HEK293 (cell line): ENCODE measurements at regions not wholly inside any gene's neighbourhood (a gene's known extent, or its start where the extent isn't known, plus 50 kb on each side); places are given as distances from the start of the nearest gene placed in this dataset.

Experiments used
- CTCF ChIA-PET: fragments of 350-600 bp; formaldehyde crosslinking; extraction: SDS; loops from one replicate; lab custom pipeline; 2021; ENCODE audit warnings: antibody characterized with exemption; lab: Yijun Ruan, JAX
- POLR2A ChIA-PET: fragments of 300-600 bp; formaldehyde crosslinking; extraction: SDS; loops from one replicate; lab custom pipeline; 2020; ENCODE audit warnings: antibody characterized with exemption, inconsistent platforms; lab: Yijun Ruan, JAX
- H3K27ac ChIP-seq: fragments of 200-500 bp; sonication (Bioruptor generic); 2 replicates; pipeline ENCODE4 v1.5.1; 2014; ENCODE audit warnings: low read depth, low read length, control low read depth, inconsistent platforms; ENCODE audit errors: extremely low read depth
- H3K36me3 ChIP-seq, 2 experiments: fragments of 200-500 bp in 1 of 2; sonication (Bioruptor generic) in 1 of 2; 1 replicate in 1 of 2; 2 replicates in 1 of 2; pipeline ENCODE4 v1.5.1; 2014 to 2017; ENCODE audit warnings: inconsistent platforms in 2 of 2, low read length in 2 of 2; ENCODE audit not compliant: control insufficient read depth in 2 of 2, insufficient read depth in 1 of 2
- H3K4me1 ChIP-seq: fragments of 200-500 bp; sonication (Bioruptor generic); 2 replicates; pipeline ENCODE4 v1.5.1; 2014; ENCODE audit warnings: mild to moderate bottlenecking, low read length, inconsistent platforms; ENCODE audit not compliant: control insufficient read depth, insufficient read depth
- H3K4me3 ChIP-seq: 2 replicates; pipeline ENCODE4 v1.5.1; 2011; ENCODE audit warnings: low read depth, mild to moderate bottlenecking, control low read depth, low read length, moderate library complexity
- H3K9me3 ChIP-seq: fragments of 200-500 bp; sonication (Bioruptor generic); 2 replicates; pipeline ENCODE4 v1.5.1; 2014; ENCODE audit warnings: low read depth, low read length, inconsistent platforms; ENCODE audit not compliant: control insufficient read depth, insufficient read depth
- GLIS1 ChIP-seq: fragments of 450-650 bp; formaldehyde crosslinking; IDR thresholded peaks from 2 replicates; pipeline ENCODE4 v1.5.1; 2016; ENCODE audit warnings: missing biosample characterization, missing genetic modification characterization
- MEIS1 ChIP-seq: sonication (generic); formaldehyde crosslinking; IDR thresholded peaks from 2 replicates; pipeline ENCODE4 v1.8.1; 2022; ENCODE audit warnings: missing genetic modification reagents, mild to moderate bottlenecking, borderline replicate concordance
- MZF1 ChIP-seq: fragments of 450-650 bp; formaldehyde crosslinking; IDR thresholded peaks from 2 replicates; pipeline ENCODE4 v1.5.1; 2017; ENCODE audit warnings: missing biosample characterization, missing genetic modification characterization, borderline replicate concordance
- SALL2 ChIP-seq: fragments of 450-650 bp; formaldehyde crosslinking; IDR thresholded peaks from 2 replicates; pipeline ENCODE4 v1.5.0; 2017; ENCODE audit warnings: missing biosample characterization, mild to moderate bottlenecking, missing genetic modification characterization, borderline replicate concordance
- SP7 ChIP-seq: fragments of 450-650 bp; formaldehyde crosslinking; IDR thresholded peaks from 2 replicates; pipeline ENCODE4 v1.5.1; 2016; ENCODE audit warnings: missing biosample characterization, missing genetic modification characterization
- YY2 ChIP-seq: fragments of 450-650 bp; formaldehyde crosslinking; IDR thresholded peaks from 2 replicates; pipeline ENCODE4 v1.5.1; 2016; ENCODE audit warnings: missing biosample characterization, missing genetic modification characterization
- ZBTB21 ChIP-seq: fragments of 450-650 bp; formaldehyde crosslinking; IDR thresholded peaks from 2 replicates; pipeline ENCODE4 v1.5.1; 2017; ENCODE audit warnings: missing biosample characterization, missing genetic modification characterization
- ZFP3 ChIP-seq: fragments of 450-650 bp; formaldehyde crosslinking; IDR thresholded peaks from 2 replicates; pipeline ENCODE4 v1.5.1; 2016; ENCODE audit warnings: low read depth, missing biosample characterization, missing genetic modification characterization
- ZNF184 ChIP-seq: fragments of 450-650 bp; IDR thresholded peaks from 2 replicates; pipeline ENCODE4 v1.5.1; 2018; ENCODE audit warnings: missing biosample characterization, mild to moderate bottlenecking, missing genetic modification characterization
- ZNF19 ChIP-seq: fragments of 450-650 bp; formaldehyde crosslinking; IDR thresholded peaks from 2 replicates; pipeline ENCODE4; 2016; ENCODE audit warnings: missing biosample characterization, missing genetic modification characterization, low read depth
- ZNF394 ChIP-seq: fragments of 450-650 bp; formaldehyde crosslinking; IDR thresholded peaks from 2 replicates; pipeline ENCODE4 v1.5.1; 2016; ENCODE audit warnings: missing biosample characterization, missing genetic modification characterization, mild to moderate bottlenecking, moderate library complexity, borderline replicate concordance
- ZNF501 ChIP-seq: fragments of 450-650 bp; formaldehyde crosslinking; IDR thresholded peaks from 2 replicates; pipeline ENCODE4 v1.5.1; 2016; ENCODE audit warnings: missing biosample characterization, missing genetic modification characterization
- TF ChIP-seq, protein P1 (sequence below): fragments of 450-650 bp; formaldehyde crosslinking; IDR thresholded peaks from 2 replicates; pipeline ENCODE4 v1.5.1; 2016; ENCODE audit warnings: missing biosample characterization, missing genetic modification characterization
- TF ChIP-seq, protein P2 (sequence below): fragments of 450-650 bp; formaldehyde crosslinking; IDR thresholded peaks from 2 replicates; pipeline ENCODE4; 2016; ENCODE audit warnings: missing biosample characterization, missing genetic modification characterization
- TF ChIP-seq, protein P3 (sequence below): fragments of 450-650 bp; IDR thresholded peaks from 2 replicates; pipeline ENCODE4 v1.5.1; 2018; ENCODE audit warnings: missing biosample characterization, mild to moderate bottlenecking, missing genetic modification characterization
- TF ChIP-seq, protein P4 (sequence below): fragments of 450-650 bp; formaldehyde crosslinking; IDR thresholded peaks from 2 replicates; pipeline ENCODE4 v1.5.1; 2017; ENCODE audit warnings: missing biosample characterization, missing genetic modification characterization
- TF ChIP-seq, protein P5 (sequence below): fragments of 450-650 bp; formaldehyde crosslinking; IDR thresholded peaks from 2 replicates; pipeline ENCODE4 v1.5.1; 2016; ENCODE audit warnings: missing biosample characterization, missing genetic modification characterization

DNA sequence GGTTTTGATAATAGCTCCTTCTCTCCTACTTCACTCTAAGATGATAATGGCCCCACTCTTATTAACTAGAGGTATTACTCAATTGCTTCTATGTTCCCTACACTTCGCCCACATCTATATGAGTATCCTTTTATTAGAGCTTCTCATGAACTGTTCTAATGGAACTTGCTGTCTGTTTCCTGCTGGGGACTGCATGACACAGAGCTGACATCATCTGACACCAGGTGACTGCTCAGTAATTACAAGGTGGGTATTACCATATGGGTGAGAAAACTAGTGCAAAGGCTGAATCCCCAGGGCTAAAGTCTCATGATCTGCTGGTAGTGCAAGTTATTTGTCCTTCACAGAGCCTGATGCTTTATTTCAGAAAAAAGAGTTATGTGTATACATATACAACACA is 146.2 kb upstream of the PLCXD3 start:
- no peak overlapping the region for H3K27ac ChIP-seq
- H3K4me1 ChIP-seq, result no peaks in the 10 kb centered on the region
- ChIA-PET POLR2A (no interaction called here), CTCF (no interaction called here)
- no peak overlapping the region for H3K4me3 ChIP-seq
- no peaks in the 10 kb centered on the region for H3K9me3 ChIP-seq
- H3K36me3 ChIP-seq, result no peaks in the 10 kb centered on the region
- TF ChIP-seq ZNF394 (tag by site-specific recombination) (no peak), GLIS1 (tag by site-specific recombination) (no peak), SP7 (peak; percentile 57), MEIS1 (CRISPR knock-in tag) (no peak), ZNF501 (no peak), MZF1 (no peak), ZBTB21 (0 out of 2 replicates have a peak, but pooled peaks have one; percentile 34), SALL2 (tag by site-specific recombination) (no peak)
- TF ChIP-seq, protein P1, sequence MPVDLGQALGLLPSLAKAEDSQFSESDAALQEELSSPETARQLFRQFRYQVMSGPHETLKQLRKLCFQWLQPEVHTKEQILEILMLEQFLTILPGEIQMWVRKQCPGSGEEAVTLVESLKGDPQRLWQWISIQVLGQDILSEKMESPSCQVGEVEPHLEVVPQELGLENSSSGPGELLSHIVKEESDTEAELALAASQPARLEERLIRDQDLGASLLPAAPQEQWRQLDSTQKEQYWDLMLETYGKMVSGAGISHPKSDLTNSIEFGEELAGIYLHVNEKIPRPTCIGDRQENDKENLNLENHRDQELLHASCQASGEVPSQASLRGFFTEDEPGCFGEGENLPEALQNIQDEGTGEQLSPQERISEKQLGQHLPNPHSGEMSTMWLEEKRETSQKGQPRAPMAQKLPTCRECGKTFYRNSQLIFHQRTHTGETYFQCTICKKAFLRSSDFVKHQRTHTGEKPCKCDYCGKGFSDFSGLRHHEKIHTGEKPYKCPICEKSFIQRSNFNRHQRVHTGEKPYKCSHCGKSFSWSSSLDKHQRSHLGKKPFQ (tag by site-specific recombination), result no peak
- TF ChIP-seq, protein P2, sequence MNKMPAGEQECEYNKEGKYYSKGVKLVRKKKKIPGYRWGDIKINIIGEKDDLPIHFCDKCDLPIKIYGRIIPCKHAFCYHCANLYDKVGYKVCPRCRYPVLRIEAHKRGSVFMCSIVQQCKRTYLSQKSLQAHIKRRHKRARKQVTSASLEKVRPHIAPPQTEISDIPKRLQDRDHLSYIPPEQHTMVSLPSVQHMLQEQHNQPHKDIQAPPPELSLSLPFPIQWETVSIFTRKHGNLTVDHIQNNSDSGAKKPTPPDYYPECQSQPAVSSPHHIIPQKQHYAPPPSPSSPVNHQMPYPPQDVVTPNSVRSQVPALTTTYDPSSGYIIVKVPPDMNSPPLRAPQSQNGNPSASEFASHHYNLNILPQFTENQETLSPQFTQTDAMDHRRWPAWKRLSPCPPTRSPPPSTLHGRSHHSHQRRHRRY (tag by site-specific recombination), result no peak

DNA sequence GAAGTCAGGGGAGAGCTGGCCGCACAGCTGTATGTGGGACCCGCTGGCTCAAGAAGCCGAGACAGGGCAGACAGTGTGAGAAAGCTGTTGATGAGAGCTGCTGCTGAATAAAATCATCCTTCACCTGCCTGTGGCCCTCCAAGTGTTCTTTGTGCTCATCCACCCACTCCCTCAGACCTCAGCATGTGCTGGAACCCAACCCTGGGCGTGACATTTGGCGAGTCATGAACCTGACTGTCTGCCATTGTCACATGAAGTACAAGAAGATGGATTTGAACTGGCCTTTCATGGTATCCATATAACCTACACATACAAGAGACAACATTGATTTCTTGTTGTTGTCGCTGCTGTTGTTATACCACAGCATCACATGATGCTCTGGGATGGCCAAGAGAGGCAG is 139.7 kb upstream of the PLCXD3 start:
- Histone ChIP-seq H3K4me1 (no peaks in the 10 kb centered on the region), H3K27ac (no peak overlapping the region), H3K4me3 (no peak overlapping the region), H3K9me3 (no peaks in the 10 kb centered on the region), H3K36me3 (no peaks in the 10 kb centered on the region)
- TF ChIP-seq, protein P3, sequence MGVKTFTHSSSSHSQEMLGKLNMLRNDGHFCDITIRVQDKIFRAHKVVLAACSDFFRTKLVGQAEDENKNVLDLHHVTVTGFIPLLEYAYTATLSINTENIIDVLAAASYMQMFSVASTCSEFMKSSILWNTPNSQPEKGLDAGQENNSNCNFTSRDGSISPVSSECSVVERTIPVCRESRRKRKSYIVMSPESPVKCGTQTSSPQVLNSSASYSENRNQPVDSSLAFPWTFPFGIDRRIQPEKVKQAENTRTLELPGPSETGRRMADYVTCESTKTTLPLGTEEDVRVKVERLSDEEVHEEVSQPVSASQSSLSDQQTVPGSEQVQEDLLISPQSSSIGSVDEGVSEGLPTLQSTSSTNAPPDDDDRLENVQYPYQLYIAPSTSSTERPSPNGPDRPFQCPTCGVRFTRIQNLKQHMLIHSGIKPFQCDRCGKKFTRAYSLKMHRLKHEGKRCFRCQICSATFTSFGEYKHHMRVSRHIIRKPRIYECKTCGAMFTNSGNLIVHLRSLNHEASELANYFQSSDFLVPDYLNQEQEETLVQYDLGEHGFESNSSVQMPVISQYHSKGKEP (tag by site-specific recombination), result no peak
- TF ChIP-seq YY2 (tag by site-specific recombination), result no peak
- no peak for TF ChIP-seq ZNF184 (tag by site-specific recombination)
- TF ChIP-seq, protein P4, sequence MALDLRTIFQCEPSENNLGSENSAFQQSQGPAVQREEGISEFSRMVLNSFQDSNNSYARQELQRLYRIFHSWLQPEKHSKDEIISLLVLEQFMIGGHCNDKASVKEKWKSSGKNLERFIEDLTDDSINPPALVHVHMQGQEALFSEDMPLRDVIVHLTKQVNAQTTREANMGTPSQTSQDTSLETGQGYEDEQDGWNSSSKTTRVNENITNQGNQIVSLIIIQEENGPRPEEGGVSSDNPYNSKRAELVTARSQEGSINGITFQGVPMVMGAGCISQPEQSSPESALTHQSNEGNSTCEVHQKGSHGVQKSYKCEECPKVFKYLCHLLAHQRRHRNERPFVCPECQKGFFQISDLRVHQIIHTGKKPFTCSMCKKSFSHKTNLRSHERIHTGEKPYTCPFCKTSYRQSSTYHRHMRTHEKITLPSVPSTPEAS (tag by site-specific recombination), result no peak
- TF ChIP-seq MZF1, result no peak
- TF ChIP-seq, protein P5, sequence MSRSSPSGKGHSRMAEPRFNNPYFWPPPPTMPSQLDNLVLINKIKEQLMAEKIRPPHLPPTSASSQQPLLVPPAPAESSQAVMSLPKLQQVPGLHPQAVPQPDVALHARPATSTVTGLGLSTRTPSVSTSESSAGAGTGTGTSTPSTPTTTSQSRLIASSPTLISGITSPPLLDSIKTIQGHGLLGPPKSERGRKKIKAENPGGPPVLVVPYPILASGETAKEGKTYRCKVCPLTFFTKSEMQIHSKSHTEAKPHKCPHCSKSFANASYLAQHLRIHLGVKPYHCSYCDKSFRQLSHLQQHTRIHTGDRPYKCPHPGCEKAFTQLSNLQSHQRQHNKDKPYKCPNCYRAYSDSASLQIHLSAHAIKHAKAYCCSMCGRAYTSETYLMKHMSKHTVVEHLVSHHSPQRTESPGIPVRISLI (tag by site-specific recombination), result no peak
- no peak for TF ChIP-seq ZNF19 (tag by site-specific recombination)
- TF ChIP-seq ZFP3 (tag by site-specific recombination), result no peak
- POLR2A ChIA-PET, result no interaction called here
- CTCF ChIA-PET, result interaction anchor here (0.8 to 1.8 kb wide), 2 partner anchors 11 to 193 kb away, joined by 5 to 6 read pairs; no protein-coding TSS in a partner anchor
